Spleen (tissue), 11 donors: ENCODE measurements at regions not wholly inside any gene's neighbourhood (a gene's known extent, or its start where the extent isn't known, plus 50 kb on each side); places are given as distances from the start of the nearest gene placed in this dataset.

Experiments used
- DNase-seq: peaks from one replicate; pipeline ENCODE4 v3.0.0-alpha.2; 2020
- H3K27ac ChIP-seq, 8 donors: fragments of 200-600 bp; sonication (generic) in 7 of 8; 1 replicate in 4 of 8; 2 replicates in 4 of 8; pipeline versions ENCODE4 v1.5.0 to v1.8.0; 2016 to 2021; ENCODE audit warnings: inconsistent platforms in 4 of 8, mild to moderate bottlenecking in 4 of 8, moderate library complexity in 1 of 8
- H3K27me3 ChIP-seq, 7 donors: fragments of 200-600 bp; sonication (generic) in 6 of 7; replicated peaks in 1 of 7; 1 replicate in 4 of 7; 2 replicates in 3 of 7; pipeline versions ENCODE4 v1.5.0 to v1.8.0; 2016 to 2021; ENCODE audit warnings: inconsistent platforms in 3 of 7, mild to moderate bottlenecking in 1 of 7
- H3K36me3 ChIP-seq, 6 donors: fragments of 200-600 bp; sonication (generic) in 5 of 6; 1 replicate in 4 of 6; 2 replicates in 2 of 6; pipeline versions ENCODE4 v1.5.0 to v1.8.0; 2016 to 2021; ENCODE audit warnings: inconsistent platforms in 2 of 6
- H3K4me1 ChIP-seq, 6 donors: fragments of 200-600 bp; sonication (generic) in 5 of 6; 1 replicate in 3 of 6; 2 replicates in 3 of 6; pipeline versions ENCODE4 v1.5.0 to v1.8.0; 2016 to 2021; ENCODE audit warnings: inconsistent platforms in 3 of 6
- H3K4me3 ChIP-seq, 8 donors: fragments of 200-600 bp; sonication (generic) in 7 of 8; 1 replicate in 4 of 8; 2 replicates in 4 of 8; pipeline versions ENCODE4 v1.5.0 to v1.8.0; 2016 to 2021; ENCODE audit warnings: inconsistent platforms in 4 of 8, mild to moderate bottlenecking in 4 of 8, moderate library complexity in 2 of 8
- H3K9me3 ChIP-seq, 8 donors: fragments of 200-600 bp; sonication (generic) in 7 of 8; 1 replicate in 4 of 8; 2 replicates in 4 of 8; pipeline versions ENCODE4 v1.5.0 to v1.8.0; 2016 to 2021; ENCODE audit warnings: inconsistent platforms in 4 of 8
- CTCF ChIP-seq, 11 experiments: fragments of 200-600 bp in 7 of 11; fragments of 450-650 bp in 4 of 11; sonication (generic) in 4 of 11; IDR thresholded peaks in 8 of 11; conservative IDR thresholded peaks in 3 of 11; 1 replicate in 7 of 11; 2 replicates in 4 of 11; pipeline versions ENCODE4 v1.4.0 to v1.8.0; 2016 to 2021; ENCODE audit warnings: antibody characterized with exemption in 11 of 11, inconsistent platforms in 4 of 11, mild to moderate bottlenecking in 1 of 11
- POLR2A ChIP-seq, 3 donors: fragments of 450-650 bp; IDR thresholded peaks; one replicate each; pipeline ENCODE4 v1.5.1; 2017; ENCODE audit warnings: antibody characterized with exemption in 3 of 3, mild to moderate bottlenecking in 1 of 3
- POLR2AphosphoS5 ChIP-seq, 3 donors: sonication (generic); formaldehyde crosslinking; IDR thresholded peaks; one replicate each; pipeline ENCODE4 v1.5.1; 2017; ENCODE audit warnings: antibody characterized with exemption in 3 of 3
- WGBS, 5 donors: extraction: QIAGEN DNeasy Blood & Tissue Kit in 3 of 5; methylation state at CpG; one replicate each; pipeline versions ENCODE4 v1.1.5 to v1.1.7; 2013 to 2018; 5-methylcytosine and 5-hydroxymethylcytosine counted together
- intact Hi-C: fragments of 100-400 bp; cut with DNase I; formaldehyde crosslinking; loops from one replicate; pipeline ENCODE4 v1.15.0; 2023; ENCODE audit warnings: low total_unique reads
- donor health status: healthy with polysubstance abuse.
- donor health status: DM: no; HTN: no; CAD: no; lungs with moderate emphysema.
- donor health status: DM: no; HTN: no; CAD: no.
- donor health status: Bipolar disorder and iron deficiency.
- donor health status: healthy.
- donor health status: DM: no; HTN: no; CAD: no.
- donor health status: DM: yes; HTN: yes; CAD: no.

- TF ChIP-seq POLR2AphosphoS5 (IDR thresholded peaks at IDR 0.05) (no peak), POLR2A (IDR thresholded peaks at IDR 0.05) (no peak), CTCF (IDR thresholded peaks at IDR 0.05 in 8 of 11, conservative IDR thresholded peaks at IDR 0.05 in 3 of 11) (no peak)
- H3K9me3 ChIP-seq = no peaks in the 10 kb centered on the region
- no peak overlapping the region for H3K27ac ChIP-seq
- H3K4me1 ChIP-seq = peaks cover 0 to 14% (median 0%) of the 10 kb centered on the region in 6 donors
- H3K27me3 ChIP-seq = no peaks in the 10 kb centered on the region
- DNase-seq = no peak
- no peak overlapping the region for H3K4me3 ChIP-seq
- intact Hi-C loops = no loop called here
- WGBS, 5 donors = 80 to 87% (median 84%) methylated on average over 4 of the region's 4 CpGs
- H3K36me3 ChIP-seq = no peaks in the 10 kb centered on the region
These were observed 410.5 kb downstream of the PPP3CA start for GRCh38 chr4:100936661-100937375.

GRCh38 chr4:100935090-100935489 lies 412.2 kb downstream of the PPP3CA start:
- Histone ChIP-seq H3K9me3 (no peaks in the 10 kb centered on the region), H3K4me3 (no peak overlapping the region), H3K27me3 (no peaks in the 10 kb centered on the region), H3K27ac (no peak overlapping the region), H3K4me1 (peaks cover 0 to 14% (median 0%) of the 10 kb centered on the region in 6 donors), H3K36me3 (no peaks in the 10 kb centered on the region)
- intact Hi-C loops = no loop called here
- TF ChIP-seq CTCF (IDR thresholded peaks at IDR 0.05 in 8 of 11, conservative IDR thresholded peaks at IDR 0.05 in 3 of 11) (peak in 4 of 11 experiments; percentile 4 to 37 (median 19)), POLR2A (IDR thresholded peaks at IDR 0.05) (no peak), POLR2AphosphoS5 (IDR thresholded peaks at IDR 0.05) (no peak)
- no peak for DNase-seq
- WGBS, 5 donors = 58 to 81% (median 74%) methylated on average over 1 of the region's 1 CpG

GRCh38 chr4:100933628-100934027 lies 413.7 kb downstream of the PPP3CA start:
- Histone ChIP-seq H3K9me3 (no peaks in the 10 kb centered on the region), H3K4me1 (peaks cover 0 to 14% (median 0%) of the 10 kb centered on the region in 6 donors), H3K4me3 (no peak overlapping the region), H3K27ac (no peak overlapping the region), H3K36me3 (no peaks in the 10 kb centered on the region), H3K27me3 (no peaks in the 10 kb centered on the region)
- DNase-seq = no peak
- intact Hi-C loops = no loop called here
- TF ChIP-seq CTCF (IDR thresholded peaks at IDR 0.05 in 8 of 11, conservative IDR thresholded peaks at IDR 0.05 in 3 of 11) = no peak
- TF ChIP-seq POLR2AphosphoS5 (IDR thresholded peaks at IDR 0.05) = no peak
- TF ChIP-seq POLR2A (IDR thresholded peaks at IDR 0.05) = no peak
- WGBS, 5 donors = 65 to 83% (median 71%) methylated on average over 4 of the region's 4 CpGs

- no peaks in the 10 kb centered on the region for H3K9me3 ChIP-seq
- TF ChIP-seq POLR2AphosphoS5 (IDR thresholded peaks at IDR 0.05) = no peak
- TF ChIP-seq POLR2A (IDR thresholded peaks at IDR 0.05) = no peak
- TF ChIP-seq CTCF (IDR thresholded peaks at IDR 0.05 in 8 of 11, conservative IDR thresholded peaks at IDR 0.05 in 3 of 11) = no peak
- no peaks in the 10 kb centered on the region for H3K27me3 ChIP-seq
- intact Hi-C loops = no loop called here
- H3K27ac ChIP-seq = no peak overlapping the region
- no peak overlapping the region for H3K4me3 ChIP-seq
- no peak for DNase-seq
- H3K36me3 ChIP-seq = no peaks in the 10 kb centered on the region
- 68 to 95% (median 79%) methylated on average over 1 of the region's 1 CpG for WGBS, 5 donors
- peaks cover 0 to 14% (median 0%) of the 10 kb centered on the region in 6 donors for H3K4me1 ChIP-seq
These were observed 411.9 kb upstream of the EMCN start for GRCh38 chr4:100929758-100930157.
